ENCODE measurements at regions not wholly inside any gene's neighbourhood (a gene's known extent, or its start where the extent isn't known, plus 50 kb on each side); places are given as distances from the start of the nearest gene placed in this dataset.

DNA sequence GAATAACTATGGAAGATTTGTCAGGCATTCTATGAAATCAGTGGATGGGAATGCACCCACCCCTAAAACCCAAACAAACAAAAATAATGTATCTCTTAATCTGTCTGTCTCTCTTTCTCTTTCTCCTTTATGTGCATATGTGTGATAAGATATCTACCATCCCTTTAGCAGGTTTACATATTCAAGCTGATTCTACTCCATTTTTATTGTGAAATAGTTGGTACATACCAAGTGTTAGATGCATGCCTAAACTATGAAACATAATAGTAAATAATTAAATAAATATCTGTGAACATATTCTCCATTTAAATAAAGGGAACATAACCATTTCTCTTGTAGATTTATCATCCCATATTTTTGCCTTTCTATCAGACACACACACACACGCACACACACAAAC lies 121.8 kb upstream of the PCDH9 start:
- ATAC-seq = no peak
- no peak for DNase-seq

DNA sequence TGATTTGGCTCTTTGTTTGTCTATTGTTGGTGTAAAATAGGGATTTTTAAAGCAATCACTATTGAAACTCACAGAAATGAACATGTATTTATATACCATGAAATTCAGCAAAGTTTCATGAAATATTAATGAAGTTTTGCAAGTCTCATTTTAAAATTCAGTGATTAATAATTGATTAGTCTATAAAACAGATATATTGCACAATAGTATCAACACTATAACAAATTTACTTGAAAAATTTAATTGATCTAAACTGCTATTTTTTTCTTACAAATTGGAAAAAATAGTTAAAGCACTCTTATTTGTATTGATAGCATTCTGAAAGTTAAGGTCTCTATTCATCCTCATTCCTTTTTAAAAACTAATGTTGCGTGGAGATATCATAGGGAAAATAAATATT lies 121.0 kb upstream of the PCDH9 start:
- no peak for ATAC-seq
- no peak for DNase-seq

- ATAC-seq = no peak
- DNase-seq = no peak
These were observed 113.6 kb upstream of the PCDH9 start for GRCh38 chr13:67343777-67344176.

- DNase-seq (no peak), ATAC-seq (no peak)
These were observed 111.3 kb upstream of the PCDH9 start for GRCh38 chr13:67341406-67341805.

DNA sequence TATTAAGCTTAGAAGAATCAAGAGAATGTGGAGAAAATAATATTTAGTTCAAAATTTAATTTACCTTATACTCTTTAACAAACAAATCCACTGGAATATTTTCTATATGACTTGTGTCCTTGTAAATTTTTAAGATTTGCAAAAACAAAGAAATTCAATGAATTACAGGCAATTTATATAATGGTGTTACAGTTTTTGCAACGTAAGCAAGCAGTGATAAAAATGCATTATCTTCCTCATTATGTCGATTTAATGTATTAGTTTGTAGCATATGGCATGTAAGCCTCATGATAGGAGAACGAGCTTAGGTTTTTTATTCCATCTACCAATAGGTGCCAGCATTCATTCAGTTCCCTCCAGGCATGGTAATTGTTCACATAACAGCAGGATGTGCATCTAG lies 100.0 kb upstream of the PCDH9 start:
- no peak for ATAC-seq

GRCh38 chr13:67328895-67329294 lies 98.8 kb upstream of the PCDH9 start:
- ATAC-seq (no peak), DNase-seq (no peak)

More for the DNA sequence above, 100.0 kb upstream of the PCDH9 start:
- no peak for DNase-seq

DNA sequence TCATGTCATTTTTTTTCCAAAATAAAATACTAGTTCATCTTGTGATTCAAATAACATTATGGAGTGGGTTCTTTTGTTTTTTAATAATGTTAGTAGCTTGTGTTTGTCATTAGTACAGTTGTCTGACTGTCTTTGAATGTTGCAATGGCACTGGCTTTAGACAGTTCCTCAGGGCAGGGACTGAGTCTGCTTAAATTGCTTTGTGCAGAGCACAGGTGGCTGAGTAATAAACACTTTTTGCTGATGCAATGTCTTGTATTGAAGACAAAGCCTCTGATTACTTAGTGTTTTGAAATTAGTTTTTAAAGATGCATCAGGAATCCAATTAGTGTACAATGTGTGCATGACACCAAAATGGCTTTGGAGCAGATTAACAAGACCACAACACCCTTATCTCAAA lies 88.7 kb upstream of the PCDH9 start:
- no peak for DNase-seq
- ATAC-seq = no peak

- ATAC-seq (no peak), DNase-seq (no peak)
These were observed 88.3 kb upstream of the PCDH9 start for GRCh38 chr13:67318398-67318797.

DNA sequence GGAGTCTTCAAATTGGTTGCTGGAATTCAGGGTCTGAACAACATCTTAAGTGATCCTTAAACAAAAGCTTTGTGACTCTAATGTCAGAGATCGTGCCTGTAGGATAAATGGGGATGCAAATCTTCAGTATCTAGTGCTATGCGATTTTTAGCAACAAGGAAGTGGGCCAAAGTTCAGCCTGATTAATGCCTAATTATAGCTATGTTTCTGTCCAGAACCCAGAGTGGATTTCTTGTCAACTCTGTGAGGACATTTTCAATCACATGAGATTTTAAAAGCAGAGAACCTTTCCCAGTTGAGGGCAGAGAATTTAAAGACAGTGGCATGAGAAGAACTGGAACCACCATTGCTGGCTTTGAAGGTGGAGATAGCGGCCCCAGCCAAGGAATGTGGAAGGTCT lies 84.3 kb upstream of the PCDH9 start:
- no peak for DNase-seq
- ATAC-seq = no peak

GRCh38 chr13:67308004-67308772 lies 78.1 kb upstream of the PCDH9 start:
- ATAC-seq (no peak), DNase-seq (no peak)

DNA sequence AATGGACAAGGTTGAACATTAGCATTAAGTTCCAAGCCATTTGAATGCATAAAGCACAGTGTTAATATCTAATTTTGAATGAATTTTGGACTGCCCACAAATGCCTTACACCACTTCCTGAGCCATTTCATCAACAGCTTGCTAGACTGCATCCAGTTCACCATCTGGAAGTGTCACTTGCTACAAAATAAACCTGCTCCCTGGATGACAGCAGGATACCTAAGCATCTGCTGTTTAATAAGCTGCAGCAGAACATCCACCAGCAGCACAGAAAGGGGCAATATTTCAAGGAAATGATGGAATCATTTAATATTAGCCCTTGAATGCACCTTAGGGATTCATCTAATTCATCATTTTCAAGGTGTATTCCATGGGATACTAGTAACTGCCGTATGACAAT lies 76.6 kb upstream of the PCDH9 start:
- no peak for DNase-seq
- ATAC-seq = no peak

- DNase-seq = no peak
- ATAC-seq = no peak
These were observed 73.7 kb upstream of the PCDH9 start for GRCh38 chr13:67303661-67304333.

GRCh38 chr13:67299751-67300150 lies 69.6 kb upstream of the PCDH9 start:
- no peak for ATAC-seq
- DNase-seq = no peak

DNA sequence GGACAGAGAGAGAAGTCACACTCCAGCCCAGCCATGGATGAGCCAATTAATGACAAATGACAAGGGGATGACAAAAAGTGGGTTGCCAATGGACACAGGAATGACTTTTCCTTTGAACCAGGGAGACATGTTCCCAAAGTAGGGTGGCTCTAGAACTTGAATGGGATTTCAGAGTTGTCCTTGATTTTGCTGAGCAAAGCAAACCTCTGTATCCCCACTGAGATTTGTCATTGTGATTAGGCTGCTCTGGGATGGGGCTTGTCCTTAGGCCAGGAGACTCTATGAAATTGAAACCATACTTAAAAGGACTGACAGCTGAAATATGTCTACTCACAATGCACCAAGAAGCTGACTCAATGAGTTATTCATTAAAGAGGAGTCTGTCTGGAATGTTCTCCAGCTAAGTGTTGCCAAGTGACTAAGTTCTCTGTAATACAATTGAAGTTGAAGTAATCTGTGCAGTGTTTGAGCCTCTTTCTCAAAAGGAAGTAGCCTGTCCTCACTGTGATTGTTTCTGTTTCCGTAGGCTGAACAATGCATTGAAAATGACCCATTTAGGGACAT lies 69.0 kb upstream of the PCDH9 start:
- DNase-seq = no peak
- ATAC-seq = no peak

DNA sequence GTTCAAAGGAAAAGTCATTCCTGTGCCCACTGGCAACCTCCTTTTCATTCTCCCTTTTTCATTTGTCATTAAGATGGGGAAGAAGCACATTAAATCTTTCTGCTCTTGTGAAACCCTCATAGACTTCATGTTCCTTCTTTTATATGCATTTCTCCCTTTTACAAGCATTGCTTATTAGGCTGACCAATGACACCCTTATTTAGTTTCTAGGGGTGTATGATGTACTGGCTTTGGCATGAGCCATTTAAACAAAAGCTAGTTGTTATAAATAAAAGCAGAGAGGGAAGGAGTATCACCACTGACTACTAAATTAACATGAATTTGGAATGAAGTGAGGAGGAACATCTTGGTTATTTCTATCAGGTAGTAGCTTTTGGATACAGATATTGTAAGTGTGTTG lies 68.2 kb upstream of the PCDH9 start:
- DNase-seq = no peak
- no peak for ATAC-seq

- ATAC-seq = no peak
- DNase-seq = no peak
These were observed 66.4 kb upstream of the PCDH9 start for GRCh38 chr13:67296511-67296910.

- DNase-seq = no peak
- no peak for ATAC-seq
These were observed 62.8 kb upstream of the PCDH9 start for GRCh38 chr13:67292886-67293285.

- ATAC-seq (no peak), DNase-seq (no peak)
These were observed 55.5 kb upstream of the PCDH9 start for GRCh38 chr13:67285611-67286010.

GRCh38 chr13:67283637-67284036 lies 53.5 kb upstream of the PCDH9 start:
- ATAC-seq (no peak), DNase-seq (no peak)

DNA sequence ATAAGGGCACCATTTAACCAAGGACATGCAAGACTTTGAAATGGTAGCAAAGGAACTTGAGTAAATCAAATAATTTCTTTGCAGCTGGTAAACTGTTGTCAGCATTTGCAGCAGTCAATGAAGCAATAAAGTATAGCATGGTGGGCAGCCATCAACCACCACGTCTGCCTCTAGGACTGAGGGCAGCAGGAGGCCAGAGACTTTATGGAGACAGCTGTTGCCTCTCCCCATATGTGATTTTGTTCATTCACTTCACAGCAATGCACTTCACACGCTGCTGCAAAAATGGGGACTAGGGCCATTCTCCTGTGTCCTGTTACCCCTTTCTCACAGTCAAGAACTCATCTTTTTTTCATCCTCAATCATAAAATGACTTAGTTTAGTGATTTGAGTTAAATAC lies 51.3 kb upstream of the PCDH9 start:
- DNase-seq = no peak
- ATAC-seq = no peak
